ENCODE measurements at regions not wholly inside any gene's neighbourhood (a gene's known extent, or its start where the extent isn't known, plus 50 kb on each side); places are given as distances from the start of the nearest gene placed in this dataset.

DNA sequence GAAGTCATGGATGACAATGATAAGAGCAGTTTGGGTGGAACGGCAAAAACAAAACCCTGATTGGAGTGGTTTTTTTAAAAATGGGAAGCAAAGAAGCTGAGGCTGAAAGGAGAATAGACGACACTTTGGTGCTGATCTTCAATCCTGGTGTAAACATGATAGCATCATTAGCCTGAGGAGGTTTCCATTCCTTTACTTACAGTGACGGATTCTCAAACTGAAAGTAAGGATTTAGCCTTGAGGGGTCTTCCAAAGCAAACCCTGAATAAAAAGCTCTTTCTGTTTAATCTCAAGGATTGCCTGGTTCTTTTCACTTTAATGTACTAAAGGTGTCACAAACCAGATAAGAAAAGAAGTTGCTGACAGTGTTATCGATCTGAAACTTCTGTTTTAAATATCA lies 69.3 kb downstream of the KCNJ2 start (continued):
- TF ChIP-seq, protein P1, sequence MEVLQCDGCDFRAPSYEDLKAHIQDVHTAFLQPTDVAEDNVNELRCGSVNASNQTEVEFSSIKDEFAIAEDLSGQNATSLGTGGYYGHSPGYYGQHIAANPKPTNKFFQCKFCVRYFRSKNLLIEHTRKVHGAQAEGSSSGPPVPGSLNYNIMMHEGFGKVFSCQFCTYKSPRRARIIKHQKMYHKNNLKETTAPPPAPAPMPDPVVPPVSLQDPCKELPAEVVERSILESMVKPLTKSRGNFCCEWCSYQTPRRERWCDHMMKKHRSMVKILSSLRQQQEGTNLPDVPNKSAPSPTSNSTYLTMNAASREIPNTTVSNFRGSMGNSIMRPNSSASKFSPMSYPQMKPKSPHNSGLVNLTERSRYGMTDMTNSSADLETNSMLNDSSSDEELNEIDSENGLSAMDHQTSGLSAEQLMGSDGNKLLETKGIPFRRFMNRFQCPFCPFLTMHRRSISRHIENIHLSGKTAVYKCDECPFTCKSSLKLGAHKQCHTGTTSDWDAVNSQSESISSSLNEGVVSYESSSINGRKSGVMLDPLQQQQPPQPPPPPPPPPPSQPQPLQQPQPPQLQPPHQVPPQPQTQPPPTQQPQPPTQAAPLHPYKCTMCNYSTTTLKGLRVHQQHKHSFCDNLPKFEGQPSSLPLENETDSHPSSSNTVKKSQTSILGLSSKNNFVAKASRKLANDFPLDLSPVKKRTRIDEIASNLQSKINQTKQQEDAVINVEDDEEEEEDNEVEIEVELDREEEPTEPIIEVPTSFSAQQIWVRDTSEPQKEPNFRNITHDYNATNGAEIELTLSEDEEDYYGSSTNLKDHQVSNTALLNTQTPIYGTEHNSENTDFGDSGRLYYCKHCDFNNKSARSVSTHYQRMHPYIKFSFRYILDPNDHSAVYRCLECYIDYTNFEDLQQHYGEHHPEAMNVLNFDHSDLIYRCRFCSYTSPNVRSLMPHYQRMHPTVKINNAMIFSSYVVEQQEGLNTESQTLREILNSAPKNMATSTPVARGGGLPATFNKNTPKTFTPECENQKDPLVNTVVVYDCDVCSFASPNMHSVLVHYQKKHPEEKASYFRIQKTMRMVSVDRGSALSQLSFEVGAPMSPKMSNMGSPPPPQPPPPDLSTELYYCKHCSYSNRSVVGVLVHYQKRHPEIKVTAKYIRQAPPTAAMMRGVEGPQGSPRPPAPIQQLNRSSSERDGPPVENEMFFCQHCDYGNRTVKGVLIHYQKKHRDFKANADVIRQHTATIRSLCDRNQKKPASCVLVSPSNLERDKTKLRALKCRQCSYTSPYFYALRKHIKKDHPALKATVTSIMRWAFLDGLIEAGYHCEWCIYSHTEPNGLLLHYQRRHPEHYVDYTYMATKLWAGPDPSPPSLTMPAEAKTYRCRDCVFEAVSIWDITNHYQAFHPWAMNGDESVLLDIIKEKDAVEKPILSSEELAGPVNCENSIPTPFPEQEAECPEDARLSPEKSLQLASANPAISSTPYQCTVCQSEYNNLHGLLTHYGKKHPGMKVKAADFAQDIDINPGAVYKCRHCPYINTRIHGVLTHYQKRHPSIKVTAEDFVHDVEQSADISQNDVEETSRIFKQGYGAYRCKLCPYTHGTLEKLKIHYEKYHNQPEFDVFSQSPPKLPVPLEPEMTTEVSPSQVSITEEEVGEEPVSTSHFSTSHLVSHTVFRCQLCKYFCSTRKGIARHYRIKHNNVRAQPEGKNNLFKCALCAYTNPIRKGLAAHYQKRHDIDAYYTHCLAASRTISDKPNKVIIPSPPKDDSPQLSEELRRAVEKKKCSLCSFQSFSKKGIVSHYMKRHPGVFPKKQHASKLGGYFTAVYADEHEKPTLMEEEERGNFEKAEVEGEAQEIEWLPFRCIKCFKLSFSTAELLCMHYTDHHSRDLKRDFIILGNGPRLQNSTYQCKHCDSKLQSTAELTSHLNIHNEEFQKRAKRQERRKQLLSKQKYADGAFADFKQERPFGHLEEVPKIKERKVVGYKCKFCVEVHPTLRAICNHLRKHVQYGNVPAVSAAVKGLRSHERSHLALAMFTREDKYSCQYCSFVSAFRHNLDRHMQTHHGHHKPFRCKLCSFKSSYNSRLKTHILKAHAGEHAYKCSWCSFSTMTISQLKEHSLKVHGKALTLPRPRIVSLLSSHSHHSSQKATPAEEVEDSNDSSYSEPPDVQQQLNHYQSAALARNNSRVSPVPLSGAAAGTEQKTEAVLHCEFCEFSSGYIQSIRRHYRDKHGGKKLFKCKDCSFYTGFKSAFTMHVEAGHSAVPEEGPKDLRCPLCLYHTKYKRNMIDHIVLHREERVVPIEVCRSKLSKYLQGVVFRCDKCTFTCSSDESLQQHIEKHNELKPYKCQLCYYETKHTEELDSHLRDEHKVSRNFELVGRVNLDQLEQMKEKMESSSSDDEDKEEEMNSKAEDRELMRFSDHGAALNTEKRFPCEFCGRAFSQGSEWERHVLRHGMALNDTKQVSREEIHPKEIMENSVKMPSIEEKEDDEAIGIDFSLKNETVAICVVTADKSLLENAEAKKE (CRISPR knock-in tag; IDR thresholded peaks at IDR 0.05), result no peak
- TF ChIP-seq ZNF114 (CRISPR knock-in tag; IDR thresholded peaks at IDR 0.05), result no peak
- no peak for TF ChIP-seq POLR2AphosphoS5 (IDR thresholded peaks at IDR 0.05; ENCODE audit: low read depth)
- TF ChIP-seq EZH2 (IDR thresholded peaks at IDR 0.05; ENCODE audit: low read depth, unreplicated experiment), result no peak
- no peak for TF ChIP-seq CREB1 (CRISPR knock-in tag; IDR thresholded peaks at IDR 0.05; ENCODE audit: low read depth)
- no peak for TF ChIP-seq JUNB (IDR thresholded peaks at IDR 0.05; ENCODE audit: unreplicated experiment)
- no peak for TF ChIP-seq STAT1 (IDR thresholded peaks at IDR 0.05; ENCODE audit: unreplicated experiment)

DNA sequence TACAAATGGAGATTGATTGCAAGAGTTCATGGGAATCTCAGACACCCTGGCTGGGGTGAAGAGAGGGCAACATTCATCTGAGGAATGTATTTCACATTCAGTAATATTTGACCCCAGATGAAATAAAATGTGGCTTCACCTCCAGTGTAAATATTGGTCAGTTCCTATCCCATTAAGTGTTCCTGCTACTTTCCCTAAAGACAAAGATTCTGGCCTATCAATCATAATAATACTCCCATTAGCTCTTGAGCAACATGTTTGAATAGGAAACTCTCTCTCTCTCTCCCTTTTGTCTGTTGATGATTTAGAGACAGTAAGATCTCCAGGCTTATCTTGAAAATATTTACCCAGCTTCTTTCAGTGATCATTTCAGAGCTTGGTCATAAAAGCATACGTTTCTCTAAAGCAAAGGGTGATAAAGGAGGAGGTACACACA lies 70.1 kb downstream of the KCNJ2 start:
- H3K4me3 ChIP-seq, result no peak overlapping the region
- DNase-seq (ENCODE audit: low spot score), result no peak
- TF ChIP-seq, protein P2, sequence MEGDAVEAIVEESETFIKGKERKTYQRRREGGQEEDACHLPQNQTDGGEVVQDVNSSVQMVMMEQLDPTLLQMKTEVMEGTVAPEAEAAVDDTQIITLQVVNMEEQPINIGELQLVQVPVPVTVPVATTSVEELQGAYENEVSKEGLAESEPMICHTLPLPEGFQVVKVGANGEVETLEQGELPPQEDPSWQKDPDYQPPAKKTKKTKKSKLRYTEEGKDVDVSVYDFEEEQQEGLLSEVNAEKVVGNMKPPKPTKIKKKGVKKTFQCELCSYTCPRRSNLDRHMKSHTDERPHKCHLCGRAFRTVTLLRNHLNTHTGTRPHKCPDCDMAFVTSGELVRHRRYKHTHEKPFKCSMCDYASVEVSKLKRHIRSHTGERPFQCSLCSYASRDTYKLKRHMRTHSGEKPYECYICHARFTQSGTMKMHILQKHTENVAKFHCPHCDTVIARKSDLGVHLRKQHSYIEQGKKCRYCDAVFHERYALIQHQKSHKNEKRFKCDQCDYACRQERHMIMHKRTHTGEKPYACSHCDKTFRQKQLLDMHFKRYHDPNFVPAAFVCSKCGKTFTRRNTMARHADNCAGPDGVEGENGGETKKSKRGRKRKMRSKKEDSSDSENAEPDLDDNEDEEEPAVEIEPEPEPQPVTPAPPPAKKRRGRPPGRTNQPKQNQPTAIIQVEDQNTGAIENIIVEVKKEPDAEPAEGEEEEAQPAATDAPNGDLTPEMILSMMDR (conservative IDR thresholded peaks at IDR 0.05; ENCODE audit: low read depth in 2 of 2), result no peak
- TF ChIP-seq EZH2phosphoT487 (IDR thresholded peaks at IDR 0.05; ENCODE audit: unreplicated experiment) (no peak), ZNF114 (CRISPR knock-in tag; IDR thresholded peaks at IDR 0.05) (no peak), ZNF331 (CRISPR knock-in tag; IDR thresholded peaks at IDR 0.05; ENCODE audit: low read depth) (no peak)

More for the DNA sequence above, 70.1 kb downstream of the KCNJ2 start:
- Histone ChIP-seq H3F3A (replicated peaks; ENCODE audit: low read depth) (no peaks in the 10 kb centered on the region), H3K4me1 (ENCODE audit: insufficient read depth) (no peaks in the 10 kb centered on the region), H4K20me1 (replicated peaks; ENCODE audit: insufficient read depth) (no peaks in the 10 kb centered on the region), H3K79me2 (replicated peaks; ENCODE audit: insufficient read depth) (no peaks in the 10 kb centered on the region), H2AFZ (no peak overlapping the region), H3K27ac (ENCODE audit: low read depth) (no peak overlapping the region), H3K36me3 (ENCODE audit: insufficient read depth) (no peaks in the 10 kb centered on the region), H3K4me2 (no peak overlapping the region), H3K9me2 (ENCODE audit: insufficient read depth) (no peaks in the 10 kb centered on the region; the same call in 1 of the 2 replicates), H3K27me3 (ENCODE audit: insufficient read depth) (no peaks in the 10 kb centered on the region)
- H3K4me1 Mint-ChIP-seq, result no peaks in the 10 kb centered on the region
- ATAC-seq, result no peak
- no peak overlapping the region for H3K27ac Mint-ChIP-seq
- no peaks in the 10 kb centered on the region for H3K9me3 Mint-ChIP-seq
- peaks cover 3% of the 10 kb centered on the region for H3K27me3 Mint-ChIP-seq (ENCODE audit: insufficient read depth, low read depth, poor library complexity)
- no peaks in the 10 kb centered on the region for H3K36me3 Mint-ChIP-seq (ENCODE audit: low read depth)
- H3K4me3 Mint-ChIP-seq, result no peak overlapping the region

Measured in GM23338 (cell line).